ENCODE measurements at regions not wholly inside any gene's neighbourhood (a gene's known extent, or its start where the extent isn't known, plus 50 kb on each side); places are given as distances from the start of the nearest gene placed in this dataset.

- no peaks in the 10 kb centered on the region for H3K27me3 Mint-ChIP-seq
- no peak for TF ChIP-seq CTCF (conservative IDR thresholded peaks at IDR 0.05)
- H3K36me3 Mint-ChIP-seq, result no peaks in the 10 kb centered on the region
- DNase-seq (ENCODE audit: extremely low spot score, unreplicated experiment), result no peak
- no peak overlapping the region for H3K27ac Mint-ChIP-seq
- H3K9me3 Mint-ChIP-seq, result no peaks in the 10 kb centered on the region
- peaks cover 17% of the 10 kb centered on the region for H3K4me1 Mint-ChIP-seq (ENCODE audit: unreplicated experiment)
- no peak overlapping the region for H3K4me3 Mint-ChIP-seq
Observed at GRCh38 chr1:232269988-232270387, 359.9 kb downstream of the SIPA1L2 start.

GRCh38 chr1:232267837-232268598 lies 361.9 kb downstream of the SIPA1L2 start:
- no peaks in the 10 kb centered on the region for H3K36me3 Mint-ChIP-seq
- peaks cover 13% of the 10 kb centered on the region for H3K4me1 Mint-ChIP-seq (ENCODE audit: unreplicated experiment)
- H3K27ac Mint-ChIP-seq, result no peak overlapping the region
- H3K9me3 Mint-ChIP-seq, result no peaks in the 10 kb centered on the region
- H3K27me3 Mint-ChIP-seq, result peaks cover 3% of the 10 kb centered on the region
- TF ChIP-seq CTCF (conservative IDR thresholded peaks at IDR 0.05), result no peak
- DNase-seq (ENCODE audit: extremely low spot score, unreplicated experiment), result no peak
- H3K4me3 Mint-ChIP-seq, result no peak overlapping the region

- peaks cover 13% of the 10 kb centered on the region for H3K4me1 Mint-ChIP-seq (ENCODE audit: unreplicated experiment)
- H3K9me3 Mint-ChIP-seq, result no peaks in the 10 kb centered on the region
- no peaks in the 10 kb centered on the region for H3K36me3 Mint-ChIP-seq
- H3K27me3 Mint-ChIP-seq, result peaks cover 3% of the 10 kb centered on the region
- TF ChIP-seq CTCF (conservative IDR thresholded peaks at IDR 0.05), result no peak
- no peak for DNase-seq (ENCODE audit: extremely low spot score, unreplicated experiment)
- no peak overlapping the region for H3K27ac Mint-ChIP-seq
- no peak overlapping the region for H3K4me3 Mint-ChIP-seq
Observed at GRCh38 chr1:232267092-232267836, 362.7 kb downstream of the SIPA1L2 start.

- Mint-ChIP-seq H3K36me3 (no peaks in the 10 kb centered on the region), H3K4me1 (ENCODE audit: unreplicated experiment) (peaks cover 31% of the 10 kb centered on the region), H3K27me3 (peaks cover 9% of the 10 kb centered on the region), H3K4me3 (no peak overlapping the region), H3K9me3 (no peaks in the 10 kb centered on the region), H3K27ac (no peak overlapping the region)
- no peak for TF ChIP-seq CTCF (conservative IDR thresholded peaks at IDR 0.05)
- DNase-seq (ENCODE audit: extremely low spot score, unreplicated experiment), result no peak
Observed at GRCh38 chr1:232263452-232263851, 366.5 kb downstream of the SIPA1L2 start.

GRCh38 chr1:232262991-232263390 lies 366.9 kb downstream of the SIPA1L2 start:
- Mint-ChIP-seq H3K4me1 (ENCODE audit: unreplicated experiment) (peaks cover 31% of the 10 kb centered on the region), H3K9me3 (no peaks in the 10 kb centered on the region), H3K36me3 (no peaks in the 10 kb centered on the region), H3K27ac (no peak overlapping the region), H3K4me3 (no peak overlapping the region), H3K27me3 (peaks cover 9% of the 10 kb centered on the region)
- DNase-seq (ENCODE audit: extremely low spot score, unreplicated experiment), result no peak
- no peak for TF ChIP-seq CTCF (conservative IDR thresholded peaks at IDR 0.05)
